ENCODE measurements at regions not wholly inside any gene's neighbourhood (a gene's known extent, or its start where the extent isn't known, plus 50 kb on each side); places are given as distances from the start of the nearest gene placed in this dataset.
"Not testable (repeated sequence)": the region's sequence is repeated elsewhere in the genome, so short reads cannot be mapped to it uniquely, and the experiment has no call there.

- H3K27ac ChIP-seq = no peak overlapping the region
- TF ChIP-seq, protein P1, sequence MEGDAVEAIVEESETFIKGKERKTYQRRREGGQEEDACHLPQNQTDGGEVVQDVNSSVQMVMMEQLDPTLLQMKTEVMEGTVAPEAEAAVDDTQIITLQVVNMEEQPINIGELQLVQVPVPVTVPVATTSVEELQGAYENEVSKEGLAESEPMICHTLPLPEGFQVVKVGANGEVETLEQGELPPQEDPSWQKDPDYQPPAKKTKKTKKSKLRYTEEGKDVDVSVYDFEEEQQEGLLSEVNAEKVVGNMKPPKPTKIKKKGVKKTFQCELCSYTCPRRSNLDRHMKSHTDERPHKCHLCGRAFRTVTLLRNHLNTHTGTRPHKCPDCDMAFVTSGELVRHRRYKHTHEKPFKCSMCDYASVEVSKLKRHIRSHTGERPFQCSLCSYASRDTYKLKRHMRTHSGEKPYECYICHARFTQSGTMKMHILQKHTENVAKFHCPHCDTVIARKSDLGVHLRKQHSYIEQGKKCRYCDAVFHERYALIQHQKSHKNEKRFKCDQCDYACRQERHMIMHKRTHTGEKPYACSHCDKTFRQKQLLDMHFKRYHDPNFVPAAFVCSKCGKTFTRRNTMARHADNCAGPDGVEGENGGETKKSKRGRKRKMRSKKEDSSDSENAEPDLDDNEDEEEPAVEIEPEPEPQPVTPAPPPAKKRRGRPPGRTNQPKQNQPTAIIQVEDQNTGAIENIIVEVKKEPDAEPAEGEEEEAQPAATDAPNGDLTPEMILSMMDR (IDR thresholded peaks at IDR 0.05) = no peak
- no peak for TF ChIP-seq ZFX (IDR thresholded peaks at IDR 0.05; ENCODE audit: borderline replicate concordance)
Measured at GRCh38 chr1:232327269-232327668, 302.7 kb downstream of the SIPA1L2 start.

DNA sequence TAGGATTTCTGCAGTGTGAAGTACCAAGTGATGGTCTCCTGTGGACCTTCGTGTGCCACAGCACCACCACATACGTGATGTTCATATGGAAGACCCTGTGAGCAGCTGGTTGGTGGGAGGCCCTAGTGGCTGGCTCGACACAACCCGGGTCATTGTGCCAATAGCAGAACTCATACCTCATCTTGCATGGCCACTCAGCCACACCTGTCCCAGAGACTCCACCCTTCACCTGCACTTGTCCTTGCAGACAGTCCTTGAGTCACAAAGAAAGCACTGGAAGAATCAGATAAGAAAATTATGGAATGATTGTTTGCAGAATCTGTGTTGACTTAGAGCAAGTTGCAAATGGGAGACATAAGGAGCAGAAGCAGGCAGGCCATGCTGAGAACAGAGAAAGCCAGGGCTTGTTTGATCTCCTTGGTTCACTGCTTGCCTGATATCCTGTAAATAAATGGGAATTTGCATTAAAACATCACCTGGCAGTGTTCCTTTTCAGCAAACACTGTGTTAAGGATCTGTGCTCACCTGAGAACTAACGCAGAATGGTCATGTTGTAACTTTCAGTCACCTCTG, 307.7 kb downstream of the SIPA1L2 start:
- TF ChIP-seq ZFX (IDR thresholded peaks at IDR 0.05; ENCODE audit: borderline replicate concordance) = no peak
- TF ChIP-seq, protein P1 (IDR thresholded peaks at IDR 0.05) = 0 out of 2 replicates have a peak, but pooled peaks have one; percentile 6
- H3K27ac ChIP-seq = peak overlapping the region; percentile 70

DNA sequence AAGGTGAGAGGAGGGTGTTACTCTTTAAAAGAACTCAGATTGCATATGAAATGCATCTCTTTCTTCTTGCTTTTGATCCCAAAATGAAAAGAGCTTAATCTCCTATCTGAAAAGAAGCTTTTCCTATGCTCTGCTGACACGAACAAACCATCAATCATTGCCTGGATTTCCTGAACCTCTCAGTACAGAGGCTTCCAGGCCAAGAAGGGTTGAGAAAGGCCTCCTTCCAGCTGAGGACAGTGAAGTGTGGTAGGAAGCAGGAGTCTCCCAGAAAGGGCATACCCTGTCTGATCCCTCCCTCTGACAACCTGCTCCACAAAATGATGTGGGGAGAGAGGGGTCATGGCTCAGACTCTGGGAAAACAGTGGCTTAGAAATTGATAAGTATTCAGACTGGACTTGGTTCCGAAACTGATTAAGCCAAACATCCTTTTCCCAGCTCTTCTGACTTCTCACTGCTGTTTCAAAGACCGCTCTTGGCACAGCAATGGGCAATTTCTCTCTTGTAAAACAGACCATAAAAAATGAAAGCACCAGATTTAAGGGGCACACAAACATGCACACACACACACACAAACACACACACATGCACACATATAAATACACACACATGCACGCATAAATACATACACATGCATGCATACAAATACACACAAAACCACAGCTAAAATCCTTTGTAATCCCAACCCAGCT, 310.3 kb downstream of the SIPA1L2 start:
- TF ChIP-seq, protein P1 (IDR thresholded peaks at IDR 0.05) = no peak
- TF ChIP-seq ZFX (IDR thresholded peaks at IDR 0.05; ENCODE audit: borderline replicate concordance) = no peak

DNA sequence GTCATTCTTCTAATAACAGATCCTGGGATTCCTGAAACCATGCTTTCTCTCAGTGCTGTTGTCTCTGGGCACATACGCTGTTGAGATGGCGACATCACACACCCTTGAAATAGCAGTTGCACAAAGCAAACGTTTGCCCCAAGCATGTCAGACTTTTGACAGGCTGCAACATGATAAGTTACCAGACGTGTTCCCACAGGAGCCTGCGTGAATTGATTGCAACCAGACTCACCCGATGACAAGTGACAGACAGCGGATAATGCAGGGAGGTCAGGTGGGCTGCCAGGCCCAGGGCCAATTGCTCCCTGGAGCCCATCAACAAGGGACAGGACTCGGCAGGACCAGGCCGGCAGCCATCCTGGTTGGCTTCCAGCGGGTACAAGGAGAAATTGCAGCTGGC, 310.9 kb downstream of the SIPA1L2 start:
- TF ChIP-seq, protein P1 (IDR thresholded peaks at IDR 0.05) = no peak
- TF ChIP-seq ZFX (IDR thresholded peaks at IDR 0.05; ENCODE audit: borderline replicate concordance) = no peak
- H3K27ac ChIP-seq = no peak overlapping the region

More for the DNA sequence above, 310.3 kb downstream of the SIPA1L2 start:
- 0 out of 2 replicates have a peak overlapping the region, but pooled peaks have one; percentile 9 for H3K27ac ChIP-seq

DNA sequence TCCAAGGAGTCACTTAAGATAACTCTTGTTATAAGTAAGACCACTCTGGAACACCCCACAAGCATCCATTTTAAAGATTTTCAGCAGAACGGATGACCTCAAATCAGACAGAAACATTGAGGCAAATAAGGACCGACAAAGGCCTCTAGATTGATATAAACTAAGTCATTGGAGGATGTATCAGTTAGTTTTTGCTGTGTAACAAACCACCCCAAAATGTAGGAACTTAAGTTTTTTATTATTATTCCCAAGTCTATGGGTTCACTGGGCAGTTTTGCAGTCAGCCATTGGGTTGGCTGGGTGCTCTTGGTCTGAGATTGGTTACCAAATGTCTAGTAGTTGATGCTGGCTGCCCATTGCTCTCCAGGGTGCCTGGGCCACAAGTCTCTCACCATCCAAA, 311.8 kb downstream of the SIPA1L2 start:
- TF ChIP-seq ZFX (IDR thresholded peaks at IDR 0.05; ENCODE audit: borderline replicate concordance) = no peak
- TF ChIP-seq, protein P1 (IDR thresholded peaks at IDR 0.05) = no peak
- H3K27ac ChIP-seq = no peak overlapping the region

DNA sequence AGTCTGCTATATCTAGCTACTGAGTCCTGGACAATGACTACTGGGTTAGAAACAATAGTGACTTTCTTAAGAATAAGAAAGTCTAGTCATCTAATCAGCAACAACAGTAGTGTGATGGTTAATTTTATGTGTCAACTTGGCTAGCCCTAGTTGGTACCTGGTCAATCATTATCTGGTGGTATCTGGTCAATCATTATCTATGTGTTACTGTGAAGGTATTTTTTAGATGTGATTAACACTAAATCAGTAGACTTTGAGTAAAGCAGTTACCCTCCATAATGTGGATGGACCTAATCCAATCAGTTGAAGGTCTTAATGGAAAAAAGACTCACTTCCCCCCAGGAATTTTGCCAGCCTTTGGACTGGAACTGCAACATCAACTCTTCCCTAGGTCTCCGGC, 312.6 kb downstream of the SIPA1L2 start:
- no peak overlapping the region for H3K27ac ChIP-seq
- no peak for TF ChIP-seq ZFX (IDR thresholded peaks at IDR 0.05; ENCODE audit: borderline replicate concordance)
- TF ChIP-seq, protein P1 (IDR thresholded peaks at IDR 0.05) = no peak

DNA sequence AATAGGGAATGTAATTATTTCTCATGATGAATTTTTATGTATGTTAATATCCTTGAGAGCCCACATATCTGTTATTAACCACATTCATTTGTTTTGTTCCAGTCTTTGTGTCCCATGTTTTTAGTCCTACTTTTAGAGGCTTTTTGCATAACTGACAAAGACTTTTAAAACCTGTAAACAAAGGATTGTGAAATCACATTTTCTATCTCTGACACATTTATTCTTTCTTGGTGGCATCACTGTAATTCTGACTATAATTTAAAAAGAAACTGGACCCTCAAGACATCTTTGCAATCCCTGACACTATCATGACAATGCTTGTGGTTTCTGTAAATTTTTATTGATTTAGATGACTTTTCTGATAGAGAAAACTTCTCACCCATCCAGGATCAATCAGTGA, 313.1 kb downstream of the SIPA1L2 start:
- H3K27ac ChIP-seq = no peak overlapping the region
- TF ChIP-seq, protein P1 (IDR thresholded peaks at IDR 0.05) = no peak
- TF ChIP-seq ZFX (IDR thresholded peaks at IDR 0.05; ENCODE audit: borderline replicate concordance) = no peak

DNA sequence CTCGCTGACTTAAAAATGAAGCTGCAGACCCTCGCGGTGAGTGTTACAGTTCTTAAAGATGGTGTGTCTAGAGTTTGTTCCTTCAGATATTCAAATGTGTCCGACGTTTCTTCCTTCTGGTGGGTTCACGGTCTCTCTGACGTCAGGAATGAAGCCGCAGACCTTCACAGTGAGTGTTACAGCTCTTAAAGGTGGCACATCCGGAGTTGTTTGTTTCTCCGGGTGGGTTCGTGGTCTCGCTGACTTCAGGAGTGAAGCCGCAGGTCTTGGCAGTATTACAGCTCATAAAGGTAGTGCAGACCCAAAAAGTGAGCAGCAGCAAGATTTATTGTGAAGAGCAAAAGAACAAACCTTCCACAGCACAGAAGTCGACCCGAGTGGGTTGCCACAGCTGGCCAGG, 316.1 kb downstream of the SIPA1L2 start:
- H3K27ac ChIP-seq = not testable (repeated sequence)

All from 22Rv1 (cell line).